SIG-M5 (cell line): ENCODE measurements at regions not wholly inside any gene's neighbourhood (a gene's known extent, or its start where the extent isn't known, plus 50 kb on each side); places are given as distances from the start of the nearest gene placed in this dataset.

Experiments
- DNase-seq: peaks from one replicate; lab custom pipeline; 2025; lab: John Stamatoyannopoulos, UW

GRCh38 chr9:38227061-38227540 is 158.1 kb upstream of the SHB start:
- DNase-seq: peak; percentile 30

GRCh38 chr9:38226491-38226951 is 157.5 kb upstream of the SHB start:
- no peak for DNase-seq

- no peak for DNase-seq
Measured at GRCh38 chr9:38224941-38225340, 155.9 kb upstream of the SHB start.

- no peak for DNase-seq
Measured at GRCh38 chr9:38216572-38216971, 147.5 kb upstream of the SHB start.

GRCh38 chr9:38215465-38215864 is 146.4 kb upstream of the SHB start:
- DNase-seq: no peak

GRCh38 chr9:38214432-38214831 is 145.4 kb upstream of the SHB start:
- no peak for DNase-seq

- no peak for DNase-seq
Measured at GRCh38 chr9:38213631-38214299, 144.7 kb upstream of the SHB start.

- no peak for DNase-seq
Measured at GRCh38 chr9:38212016-38212415, 143.0 kb upstream of the SHB start.

GRCh38 chr9:38211002-38211401 is 142.0 kb upstream of the SHB start:
- no peak for DNase-seq

- DNase-seq: no peak
Measured at GRCh38 chr9:38208206-38208901, 139.3 kb upstream of the SHB start.

GRCh38 chr9:38207247-38207778 is 138.3 kb upstream of the SHB start:
- no peak for DNase-seq

GRCh38 chr9:38205279-38205678 is 136.3 kb upstream of the SHB start:
- DNase-seq: no peak

- no peak for DNase-seq
Measured at GRCh38 chr9:38202336-38202938, 133.4 kb upstream of the SHB start.

- no peak for DNase-seq
Measured at GRCh38 chr9:38201844-38202243, 132.8 kb upstream of the SHB start.

GRCh38 chr9:38200431-38200830 is 131.4 kb upstream of the SHB start:
- DNase-seq: no peak

- no peak for DNase-seq
Measured at GRCh38 chr9:38198140-38198539, 129.1 kb upstream of the SHB start.

GRCh38 chr9:38196714-38197113 is 127.7 kb upstream of the SHB start:
- DNase-seq: no peak

- DNase-seq: no peak
Measured at GRCh38 chr9:38195737-38196161, 126.7 kb upstream of the SHB start.

GRCh38 chr9:38194870-38195269 is 125.8 kb upstream of the SHB start:
- DNase-seq: no peak

- DNase-seq: no peak
Measured at GRCh38 chr9:38192731-38193265, 123.8 kb upstream of the SHB start.

- no peak for DNase-seq
Measured at GRCh38 chr9:38186404-38187115, 117.5 kb upstream of the SHB start.
